GM12878 (cell line): ENCODE measurements at regions not wholly inside any gene's neighbourhood (a gene's known extent, or its start where the extent isn't known, plus 50 kb on each side); places are given as distances from the start of the nearest gene placed in this dataset.

Experiments
- ATAC-seq: fragments of 200-7000 bp; cut with Tn5 transposase; 3 replicates; pipeline ENCODE4 v1.9.1; 2020; ENCODE audit warnings: mild to moderate bottlenecking, moderate library complexity
- BruUV-seq: library from RNA; stranded (reverse); fragments of 400-500 nt; replicated peaks from 2 replicates; lab custom pipeline; 2021; lab: Mats Ljungman, UMichigan
- CTCF ChIA-PET: fragments of 300-600 bp; sonication (Branson Sonifier 250); formaldehyde crosslinking; extraction: SDS; loops from one replicate; lab custom pipeline; 2021; ENCODE audit warnings: inconsistent platforms; lab: Yijun Ruan, JAX
- POLR2A ChIA-PET: fragments of 350-600 bp; formaldehyde crosslinking; extraction: SDS; loops from one replicate; lab custom pipeline; 2021; ENCODE audit warnings: inconsistent platforms; lab: Charles Lee
- RAD21 ChIA-PET: fragments of 300-600 bp; sonication (Branson Sonifier 250); formaldehyde crosslinking; loops from one replicate; lab custom pipeline; 2023; ENCODE audit warnings: antibody characterized with exemption; ENCODE audit not compliant: unreplicated experiment; lab: Charles Lee
- SMC1A ChIA-PET: fragments of 300-600 bp; sonication (Branson Sonifier 250); formaldehyde crosslinking; loops from one replicate; lab custom pipeline; 2023; ENCODE audit not compliant: unreplicated experiment, uncharacterized antibody; lab: Charles Lee
- DNase-seq: peaks from one replicate; pipeline ENCODE4 v3.0.0-alpha.2; 2011; ENCODE audit warnings: low read depth, low spot score
- FAIRE-seq: peaks from 3 replicates; lab custom pipeline; 2011; peaks lifted over from hg19 to GRCh38; lab: Jason Lieb, UNC
- H2AFZ ChIP-seq: 2 replicates; pipeline ENCODE4 v1.6.0; 2011; ENCODE audit warnings: low read depth, low read length, control low read depth; ENCODE audit not compliant: control insufficient read depth
- H3K27ac ChIP-seq: 2 replicates; pipeline ENCODE4 v1.5.1; 2011; ENCODE audit warnings: control low read depth; ENCODE audit not compliant: control insufficient read depth, insufficient read depth
- H3K27me3 ChIP-seq, 2 experiments: replicated peaks in 1 of 2; 2 replicates each; pipeline versions ENCODE4 v1.6.0 to v1.6.1; 2011; ENCODE audit warnings: low read length in 1 of 2; ENCODE audit not compliant: control insufficient read depth in 2 of 2, insufficient read depth in 2 of 2
- H3K36me3 ChIP-seq, 2 experiments: 2 replicates each; pipeline ENCODE4 v1.5.1; 2011; ENCODE audit warnings: low read length in 1 of 2; ENCODE audit not compliant: control insufficient read depth in 2 of 2, insufficient read depth in 2 of 2
- H3K4me1 ChIP-seq: 2 replicates; pipeline ENCODE4 v1.6.1; 2011; ENCODE audit warnings: mild to moderate bottlenecking, low read length, moderate library complexity, mixed read lengths; ENCODE audit not compliant: control insufficient read depth, insufficient read depth
- H3K4me2 ChIP-seq: 2 replicates; pipeline ENCODE4 v1.6.0; 2011; ENCODE audit warnings: control low read depth; ENCODE audit not compliant: control insufficient read depth, insufficient read depth
- H3K4me3 ChIP-seq: fragments of 200-600 bp; sonication (generic); 2 replicates; pipeline ENCODE4 v1.5.1; 2016
- H3K79me2 ChIP-seq: 2 replicates; pipeline ENCODE4 v1.6.0; 2011; ENCODE audit warnings: low read length; ENCODE audit not compliant: control insufficient read depth, insufficient read depth
- H3K9ac ChIP-seq: 2 replicates; pipeline ENCODE4 v1.8.0; 2011; ENCODE audit warnings: low read length, control low read depth, mixed read lengths; ENCODE audit not compliant: control insufficient read depth, insufficient read depth
- H3K9me3 ChIP-seq: replicated peaks from 3 replicates; pipeline ENCODE4 v1.5.1; 2011; ENCODE audit warnings: mild to moderate bottlenecking, low read length; ENCODE audit not compliant: control insufficient read depth, insufficient read depth
- H4K20me1 ChIP-seq: 2 replicates; pipeline ENCODE4 v1.6.0; 2011; ENCODE audit not compliant: control insufficient read depth, insufficient read depth
- CREM ChIP-seq: IDR thresholded peaks from 2 replicates; pipeline ENCODE4 v1.6.1; 2014; ENCODE audit warnings: antibody characterized with exemption, low read depth
- GATAD2B ChIP-seq: fragments of 450-650 bp; conservative IDR thresholded peaks from 2 replicates; pipeline ENCODE4 v1.6.1; 2017; ENCODE audit warnings: low read depth, mild to moderate bottlenecking, moderate library complexity
- LARP7 ChIP-seq: fragments of 450-650 bp; IDR thresholded peaks from 2 replicates; pipeline ENCODE4 v1.6.1; 2017; ENCODE audit warnings: mild to moderate bottlenecking
- NFYA ChIP-seq: IDR thresholded peaks from 2 replicates; pipeline ENCODE4 v1.6.1; 2011; ENCODE audit warnings: low read depth, mild to moderate bottlenecking, low read length, improper control_type of control experiment, borderline replicate concordance
- PAX8 ChIP-seq: fragments of 450-650 bp; IDR thresholded peaks from 2 replicates; pipeline ENCODE4 v1.6.1; 2017; ENCODE audit warnings: mild to moderate bottlenecking, moderate library complexity
- RBBP5 ChIP-seq: fragments of 200-600 bp; sonication (generic); conservative IDR thresholded peaks from 2 replicates; pipeline ENCODE4 v1.6.1; 2016
- TCF12 ChIP-seq: IDR thresholded peaks from 2 replicates; pipeline ENCODE4 v1.6.1; 2011; ENCODE audit warnings: low read depth, mild to moderate bottlenecking, low read length
- ZNF217 ChIP-seq: fragments of 450-650 bp; IDR thresholded peaks from 2 replicates; pipeline ENCODE4 v1.6.1; 2017; ENCODE audit warnings: antibody characterized with exemption, mild to moderate bottlenecking
- WGBS: methylation state at CpG from one replicate; pipeline ENCODE4 v1.1.6; 2016; ENCODE audit warnings: low lambda C conversion rate; ENCODE audit not compliant: insufficient replicate concordance, insufficient coverage; ENCODE audit errors: missing lambda C conversion rate; 5-methylcytosine and 5-hydroxymethylcytosine counted together
- in situ Hi-C: fragments of 300-500 bp; cut with MboI; formaldehyde crosslinking; loops from 9 replicates; pipeline ENCODE4 v1.14.3; 2018; ENCODE audit warnings: mixed read lengths
- intact Hi-C: fragments of 100-400 bp; cut with micrococcal nuclease; formaldehyde crosslinking; loops from one replicate; pipeline ENCODE4 v1.14.2; 2022; ENCODE audit not compliant: unreplicated experiment
- TF ChIP-seq, protein P1 (sequence below): IDR thresholded peaks from 2 replicates; pipeline ENCODE4 v1.6.1; 2012; ENCODE audit warnings: improper control_type of control experiment, low read depth, low read length; ENCODE audit not compliant: insufficient replicate concordance

DNA sequence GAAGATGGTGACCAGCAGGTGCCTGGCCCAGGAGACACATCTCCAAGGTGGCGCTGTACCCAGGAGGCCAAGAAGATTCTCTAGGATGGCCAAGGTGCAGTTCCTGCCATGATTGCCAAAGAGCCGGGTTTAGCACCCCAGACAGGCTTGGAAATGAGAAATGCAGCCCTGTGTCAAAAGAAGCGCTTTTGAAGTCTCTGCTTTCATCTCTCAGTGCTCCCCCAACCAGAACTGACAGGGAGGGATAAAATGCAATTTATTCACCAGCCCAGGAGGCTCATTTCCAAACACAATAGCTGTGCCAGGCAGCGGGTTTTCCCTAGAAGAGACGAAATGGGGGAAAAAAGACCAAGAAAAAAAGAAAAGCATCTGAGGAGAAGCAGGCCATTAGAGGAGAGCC, 195.9 kb upstream of the NCAM1 start:
- 7% methylated on average over 5 of the region's 5 CpGs for WGBS
- RAD21 ChIA-PET = no interaction called here
- SMC1A ChIA-PET = no interaction called here
- BruUV-seq = no TSS peak
- no peak overlapping the region for H3K9ac ChIP-seq
- H3K36me3 ChIP-seq = no peaks in the 10 kb centered on the region
- no peak for ATAC-seq
- no peak overlapping the region for H2AFZ ChIP-seq
- H3K4me3 ChIP-seq = no peak overlapping the region
- TF ChIP-seq LARP7 (no peak), GATAD2B (no peak), PAX8 (no peak), NFYA (no peak), RBBP5 (no peak), CREM (no peak), TCF12 (no peak), ZNF217 (no peak)
- TF ChIP-seq, protein P1, sequence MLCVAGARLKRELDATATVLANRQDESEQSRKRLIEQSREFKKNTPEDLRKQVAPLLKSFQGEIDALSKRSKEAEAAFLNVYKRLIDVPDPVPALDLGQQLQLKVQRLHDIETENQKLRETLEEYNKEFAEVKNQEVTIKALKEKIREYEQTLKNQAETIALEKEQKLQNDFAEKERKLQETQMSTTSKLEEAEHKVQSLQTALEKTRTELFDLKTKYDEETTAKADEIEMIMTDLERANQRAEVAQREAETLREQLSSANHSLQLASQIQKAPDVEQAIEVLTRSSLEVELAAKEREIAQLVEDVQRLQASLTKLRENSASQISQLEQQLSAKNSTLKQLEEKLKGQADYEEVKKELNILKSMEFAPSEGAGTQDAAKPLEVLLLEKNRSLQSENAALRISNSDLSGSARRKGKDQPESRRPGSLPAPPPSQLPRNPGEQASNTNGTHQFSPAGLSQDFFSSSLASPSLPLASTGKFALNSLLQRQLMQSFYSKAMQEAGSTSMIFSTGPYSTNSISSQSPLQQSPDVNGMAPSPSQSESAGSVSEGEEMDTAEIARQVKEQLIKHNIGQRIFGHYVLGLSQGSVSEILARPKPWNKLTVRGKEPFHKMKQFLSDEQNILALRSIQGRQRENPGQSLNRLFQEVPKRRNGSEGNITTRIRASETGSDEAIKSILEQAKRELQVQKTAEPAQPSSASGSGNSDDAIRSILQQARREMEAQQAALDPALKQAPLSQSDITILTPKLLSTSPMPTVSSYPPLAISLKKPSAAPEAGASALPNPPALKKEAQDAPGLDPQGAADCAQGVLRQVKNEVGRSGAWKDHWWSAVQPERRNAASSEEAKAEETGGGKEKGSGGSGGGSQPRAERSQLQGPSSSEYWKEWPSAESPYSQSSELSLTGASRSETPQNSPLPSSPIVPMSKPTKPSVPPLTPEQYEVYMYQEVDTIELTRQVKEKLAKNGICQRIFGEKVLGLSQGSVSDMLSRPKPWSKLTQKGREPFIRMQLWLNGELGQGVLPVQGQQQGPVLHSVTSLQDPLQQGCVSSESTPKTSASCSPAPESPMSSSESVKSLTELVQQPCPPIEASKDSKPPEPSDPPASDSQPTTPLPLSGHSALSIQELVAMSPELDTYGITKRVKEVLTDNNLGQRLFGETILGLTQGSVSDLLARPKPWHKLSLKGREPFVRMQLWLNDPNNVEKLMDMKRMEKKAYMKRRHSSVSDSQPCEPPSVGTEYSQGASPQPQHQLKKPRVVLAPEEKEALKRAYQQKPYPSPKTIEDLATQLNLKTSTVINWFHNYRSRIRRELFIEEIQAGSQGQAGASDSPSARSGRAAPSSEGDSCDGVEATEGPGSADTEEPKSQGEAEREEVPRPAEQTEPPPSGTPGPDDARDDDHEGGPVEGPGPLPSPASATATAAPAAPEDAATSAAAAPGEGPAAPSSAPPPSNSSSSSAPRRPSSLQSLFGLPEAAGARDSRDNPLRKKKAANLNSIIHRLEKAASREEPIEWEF = no peak
- TF ChIP-seq, all 136 proteins: peak for 0
- no peaks in the 10 kb centered on the region; a peak in 2 of 4 replicates for H3K27me3 ChIP-seq
- peaks cover 12% of the 10 kb centered on the region for H3K4me1 ChIP-seq
- intact Hi-C loops = no loop called here
- H3K27ac ChIP-seq = no peak overlapping the region
- in situ Hi-C loops = no loop called here
- ChIA-PET CTCF (no interaction called here), POLR2A (no interaction called here)
- no peaks in the 10 kb centered on the region; the same call in 2 of the 3 replicates for H3K9me3 ChIP-seq
- H3K4me2 ChIP-seq = no peak overlapping the region
- no peak for DNase-seq
- no peaks in the 10 kb centered on the region for H4K20me1 ChIP-seq
- no peaks in the 10 kb centered on the region for H3K79me2 ChIP-seq
- FAIRE-seq = no peak
